Heart left ventricle (tissue), 16 donors: ENCODE measurements at regions not wholly inside any gene's neighbourhood (a gene's known extent, or its start where the extent isn't known, plus 50 kb on each side); places are given as distances from the start of the nearest gene placed in this dataset.

Experiments used
- ATAC-seq, 4 donors: fragments of 200-7000 bp; cut with Tn5 transposase; one replicate each; pipeline ENCODE4 v1.9.1; 2020 to 2022; ENCODE audit warnings: moderate library complexity in 4 of 4, mild to moderate bottlenecking in 3 of 4, moderate number of reproducible peaks in 1 of 4
- DNase-seq, 5 donors: peaks; one replicate each; pipeline ENCODE4 v3.0.0-alpha.2; 2020
- H3K27ac ChIP-seq, 12 donors: fragments of 200-600 bp; sonication (generic) in 4 of 12; one replicate each; pipeline versions ENCODE4 v1.5.0 to v1.8.0; 2016 to 2022; ENCODE audit warnings: mild to moderate bottlenecking in 2 of 12
- H3K27me3 ChIP-seq, 9 donors: fragments of 200-600 bp; sonication (generic) in 2 of 9; one replicate each; pipeline versions ENCODE4 v1.5.1 to v1.8.0; 2016 to 2022; ENCODE audit warnings: mild to moderate bottlenecking in 3 of 9
- H3K36me3 ChIP-seq, 9 donors: fragments of 200-600 bp; sonication (generic) in 2 of 9; one replicate each; pipeline versions ENCODE4 v1.5.0 to v1.8.0; 2018 to 2022; ENCODE audit warnings: mild to moderate bottlenecking in 2 of 9
- H3K4me1 ChIP-seq, 12 donors: fragments of 200-600 bp; sonication (generic) in 4 of 12; one replicate each; pipeline versions ENCODE4 v1.5.0 to v1.8.0; 2016 to 2022; ENCODE audit warnings: mild to moderate bottlenecking in 3 of 12
- H3K4me3 ChIP-seq, 12 donors: fragments of 200-600 bp; sonication (generic) in 4 of 12; one replicate each; pipeline versions ENCODE4 v1.5.0 to v1.8.0; 2017 to 2022; ENCODE audit warnings: mild to moderate bottlenecking in 9 of 12, moderate library complexity in 4 of 12
- H3K9me3 ChIP-seq, 12 donors: fragments of 200-600 bp; sonication (generic) in 4 of 12; one replicate each; pipeline versions ENCODE4 v1.5.0 to v1.8.0; 2016 to 2022; ENCODE audit warnings: mild to moderate bottlenecking in 1 of 12
- POLR2A ChIP-seq, 2 donors: fragments of 450-650 bp; IDR thresholded peaks; one replicate each; pipeline ENCODE4 v1.6.1; 2017; ENCODE audit warnings: antibody characterized with exemption in 2 of 2, mild to moderate bottlenecking in 2 of 2, moderate library complexity in 2 of 2
- WGBS, 4 donors: extraction: QIAGEN DNeasy Blood & Tissue Kit in 2 of 4; methylation state at CpG; one replicate each; pipeline versions ENCODE4 v1.1.5 to v1.1.7; 2013 to 2018; 5-methylcytosine and 5-hydroxymethylcytosine counted together
- intact Hi-C, 10 donors: fragments of 100-400 bp; cut with DNase I; formaldehyde crosslinking; loops; one replicate each; pipeline versions ENCODE4 v1.11.1 to v1.14.2; 2022
- TF ChIP-seq, protein P1 (sequence below), 12 donors: fragments of 200-600 bp; sonication (generic) in 4 of 12; IDR thresholded peaks; one replicate each; pipeline versions ENCODE4 v1.5.0 to v1.8.0; 2018 to 2022; ENCODE audit warnings: antibody characterized with exemption in 12 of 12, mild to moderate bottlenecking in 5 of 12
- donor health status: ischemic (EF 13 %, LVEDD 7.1; RV severe dilation, severe dysfunction).
- donor health status: healthy with polysubstance abuse.
- donor health status: DM: no; HTN: yes; CAD: no.
- donor health status: DM: no; HTN: no; CAD: no.
- donor health status: ischemic (EF 25% LVEDD 6.9; RV normal size, moderate dysfunction).
- donor health status: ischemic (EF 25% LVEDD 5.7; RV mildly dilated, moderate dysfunction).
- donor health status: healthy.
- donor health status: DM: yes; HTN: yes; CAD: no.
- donor health status: ischemic (EF 35%, LVEDD 5.7; RV mildly dilated, moderate dysfunction).
- donor health status: nonischemic (EF 11% LVEDD 7.7; RV severe dilation, severe dysfunction).
- donor health status: DM: yes; HTN: yes; CAD: no.
- donor health status: PGD.
- donor health status: ischemic (EF 29% LVEDD 5.4; RV normal size, mild dysfunction).
- donor health status: nonischemic (EF 23%, LVEDD 6.1; RV moderate dilation, normal function).

DNA sequence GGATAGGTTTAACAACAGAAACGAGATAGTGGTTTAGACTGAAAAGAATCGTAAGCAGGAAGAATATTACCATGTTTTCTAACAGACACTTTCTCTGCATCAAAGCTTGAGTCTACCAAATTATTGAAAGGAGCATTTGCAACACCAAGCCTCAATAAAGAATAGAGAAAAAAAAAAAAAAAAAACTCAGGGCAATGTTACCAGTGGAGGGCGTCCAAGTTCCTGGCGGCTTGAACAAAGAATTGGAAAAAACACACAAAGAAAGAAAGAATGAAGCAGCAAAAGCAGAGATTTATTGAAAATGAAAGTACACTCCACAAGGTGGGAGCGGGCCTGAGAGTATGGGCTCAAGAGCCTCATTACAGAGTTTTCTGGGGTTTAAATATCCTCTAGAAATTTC lies 686.5 kb upstream of the ADGRL2 start:
- Histone ChIP-seq H3K36me3 (no peaks in the 10 kb centered on the region), H3K27me3 (no peaks in the 10 kb centered on the region), H3K4me1 (no peaks in the 10 kb centered on the region), H3K27ac (no peak overlapping the region), H3K9me3 (no peaks in the 10 kb centered on the region), H3K4me3 (no peak overlapping the region)
- no peak for TF ChIP-seq POLR2A (IDR thresholded peaks at IDR 0.05)
- TF ChIP-seq, protein P1, sequence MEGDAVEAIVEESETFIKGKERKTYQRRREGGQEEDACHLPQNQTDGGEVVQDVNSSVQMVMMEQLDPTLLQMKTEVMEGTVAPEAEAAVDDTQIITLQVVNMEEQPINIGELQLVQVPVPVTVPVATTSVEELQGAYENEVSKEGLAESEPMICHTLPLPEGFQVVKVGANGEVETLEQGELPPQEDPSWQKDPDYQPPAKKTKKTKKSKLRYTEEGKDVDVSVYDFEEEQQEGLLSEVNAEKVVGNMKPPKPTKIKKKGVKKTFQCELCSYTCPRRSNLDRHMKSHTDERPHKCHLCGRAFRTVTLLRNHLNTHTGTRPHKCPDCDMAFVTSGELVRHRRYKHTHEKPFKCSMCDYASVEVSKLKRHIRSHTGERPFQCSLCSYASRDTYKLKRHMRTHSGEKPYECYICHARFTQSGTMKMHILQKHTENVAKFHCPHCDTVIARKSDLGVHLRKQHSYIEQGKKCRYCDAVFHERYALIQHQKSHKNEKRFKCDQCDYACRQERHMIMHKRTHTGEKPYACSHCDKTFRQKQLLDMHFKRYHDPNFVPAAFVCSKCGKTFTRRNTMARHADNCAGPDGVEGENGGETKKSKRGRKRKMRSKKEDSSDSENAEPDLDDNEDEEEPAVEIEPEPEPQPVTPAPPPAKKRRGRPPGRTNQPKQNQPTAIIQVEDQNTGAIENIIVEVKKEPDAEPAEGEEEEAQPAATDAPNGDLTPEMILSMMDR (IDR thresholded peaks at IDR 0.05) = no peak
- 87 to 94% (median 89%) methylated on average over 5 of the region's 5 CpGs for WGBS, 4 donors
- ATAC-seq (no peak), DNase-seq (no peak)
- intact Hi-C loops = no loop called here

DNA sequence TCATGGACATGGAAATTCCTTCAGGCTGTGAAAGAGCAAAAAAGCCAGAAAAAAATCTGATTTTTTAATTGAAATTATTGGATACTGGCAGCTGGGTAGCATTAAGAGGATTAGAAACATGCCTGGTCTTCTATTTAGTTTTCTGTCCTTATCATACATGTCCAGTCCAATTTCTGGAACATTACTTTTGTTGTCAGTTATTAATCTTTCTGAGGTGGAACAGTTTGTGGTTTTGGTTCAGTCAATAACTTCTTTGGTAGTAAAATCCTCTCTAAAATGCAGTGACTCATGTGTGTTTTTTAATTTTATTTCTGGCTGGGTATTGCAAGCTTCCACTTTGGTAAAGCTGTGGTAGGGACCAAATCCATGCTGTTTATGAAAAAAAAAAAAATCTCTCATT lies 687.0 kb upstream of the ADGRL2 start:
- DNase-seq = no peak
- Histone ChIP-seq H3K4me3 (no peak overlapping the region), H3K27ac (no peak overlapping the region), H3K36me3 (no peaks in the 10 kb centered on the region), H3K4me1 (no peaks in the 10 kb centered on the region), H3K9me3 (no peaks in the 10 kb centered on the region), H3K27me3 (no peaks in the 10 kb centered on the region)
- TF ChIP-seq, protein P1 (IDR thresholded peaks at IDR 0.05) = no peak
- TF ChIP-seq POLR2A (IDR thresholded peaks at IDR 0.05) = no peak
- intact Hi-C loops = no loop called here
- ATAC-seq = no peak

DNA sequence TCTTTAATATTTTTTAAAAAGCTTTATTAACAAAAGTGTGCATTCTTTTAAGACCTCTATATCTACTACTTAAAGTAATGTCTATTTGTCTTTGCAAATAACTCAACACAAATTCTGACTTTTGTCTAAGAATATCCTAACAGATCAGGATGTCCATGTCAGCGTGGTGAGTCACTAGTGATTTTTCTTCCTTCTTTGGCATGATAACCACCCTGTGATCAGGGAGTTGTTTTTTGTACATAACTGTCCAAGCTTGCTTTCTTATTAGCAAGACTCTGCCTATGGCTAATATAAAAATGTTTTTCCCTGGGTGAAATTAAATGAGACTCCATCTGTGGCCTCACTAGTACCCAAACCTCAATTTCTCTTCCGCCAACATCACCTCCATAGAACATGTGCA lies 688.9 kb upstream of the ADGRL2 start:
- no peaks in the 10 kb centered on the region for H3K36me3 ChIP-seq
- WGBS, 4 donors = 72 to 81% (median 76%) methylated on average over 2 of the region's 2 CpGs
- ATAC-seq = no peak

GRCh38 chr1:81109038-81109437 lies 691.7 kb upstream of the ADGRL2 start:
- intact Hi-C loops = no loop called here
- 84 to 89% (median 87%) methylated on average over 3 to 4 of the region's 4 CpGs; no CpG with 5 or more reads in 1 of the 4 donors for WGBS, 4 donors
- ATAC-seq (peak in 1 of 4 donors; percentile 31), DNase-seq (peak in 1 of 5 donors; percentile 39)
- H3K4me1 ChIP-seq = no peaks in the 10 kb centered on the region
- H3K9me3 ChIP-seq = peaks cover 0 to 7% (median 0%) of the 10 kb centered on the region in 12 donors
- H3K27ac ChIP-seq = no peak overlapping the region
- TF ChIP-seq POLR2A (IDR thresholded peaks at IDR 0.05) = no peak
- TF ChIP-seq, protein P1 (IDR thresholded peaks at IDR 0.05) = no peak
- H3K4me3 ChIP-seq = no peak overlapping the region
- H3K36me3 ChIP-seq = no peaks in the 10 kb centered on the region
- no peaks in the 10 kb centered on the region for H3K27me3 ChIP-seq

More for the DNA sequence above, 688.9 kb upstream of the ADGRL2 start:
- TF ChIP-seq, protein P1 (IDR thresholded peaks at IDR 0.05) = no peak
- intact Hi-C loops = no loop called here
- Histone ChIP-seq H3K9me3 (no peaks in the 10 kb centered on the region), H3K4me1 (no peaks in the 10 kb centered on the region), H3K27ac (no peak overlapping the region), H3K4me3 (no peak overlapping the region), H3K27me3 (no peaks in the 10 kb centered on the region)
- DNase-seq = no peak
